K562 (cell line): ENCODE measurements at regions not wholly inside any gene's neighbourhood (a gene's known extent, or its start where the extent isn't known, plus 50 kb on each side); places are given as distances from the start of the nearest gene placed in this dataset.

Experiments
- ATAC-seq: fragments of 200-7000 bp; cut with Tn5 transposase; 3 replicates; pipeline ENCODE4 v1.9.1; 2020; ENCODE audit warnings: moderate library complexity
- BruUV-seq: library from RNA; stranded (reverse); fragments of 400-500 nt; replicated peaks from 2 replicates; lab custom pipeline; 2021; lab: Mats Ljungman, UMichigan
- CTCF ChIA-PET: fragments of 300-600 bp; formaldehyde crosslinking; extraction: SDS; loops from one replicate; lab custom pipeline; 2021; ENCODE audit warnings: low intra/inter-chr PET ratio; lab: Yijun Ruan, JAX
- POLR2A ChIA-PET: fragments of 300-600, 350-650 bp; sonication (Branson Sonifier 250); formaldehyde crosslinking; extraction: SDS; loops from one replicate; lab custom pipeline; 2021; ENCODE audit warnings: antibody characterized with exemption, inconsistent platforms; lab: Yijun Ruan, JAX
- DNase-seq, 4 experiments: peaks; one replicate each; pipeline versions ENCODE4 v3.0.0 to v3.0.0-alpha.2; 2011 to 2018; ENCODE audit warnings: low spot score in 3 of 4, mixed read lengths in 3 of 4; ENCODE audit errors: extremely low read depth in 1 of 4
- FAIRE-seq: peaks from 2 replicates; lab custom pipeline; 2011; peaks lifted over from hg19 to GRCh38; lab: Jason Lieb, UNC
- H2AFZ ChIP-seq: 2 replicates; pipeline ENCODE4 v1.6.0; 2011; ENCODE audit warnings: low read depth, low read length, control low read depth, inconsistent platforms
- H3K27ac ChIP-seq: fragments of 200-600 bp; 3 replicates; pipeline ENCODE4 v1.8.0; 2011; ENCODE audit warnings: low read depth, mild to moderate bottlenecking, control low read depth, inconsistent platforms, low read length, moderate library complexity, mixed read lengths; ENCODE audit errors: extremely low read depth
- H3K27me3 ChIP-seq, 2 experiments: fragments of 300-600 bp in 1 of 2; 2 replicates in 1 of 2; 3 replicates in 1 of 2; pipeline versions ENCODE4 v1.6.0 to v1.8.0; 2011; ENCODE audit warnings: inconsistent platforms in 2 of 2, low read length in 2 of 2, mild to moderate bottlenecking in 1 of 2, mixed read lengths in 1 of 2, moderate library complexity in 1 of 2; ENCODE audit not compliant: control insufficient read depth in 2 of 2, insufficient read depth in 2 of 2
- H3K36me3 ChIP-seq: fragments of 300-600 bp; 3 replicates; pipeline ENCODE4 v1.8.0; 2011; ENCODE audit warnings: mild to moderate bottlenecking, low read length, inconsistent platforms; ENCODE audit not compliant: control insufficient read depth, insufficient read depth
- H3K4me1 ChIP-seq, 2 experiments: fragments of 200-600 bp in 1 of 2; replicated peaks in 1 of 2; 2 replicates in 1 of 2; 3 replicates in 1 of 2; pipeline versions ENCODE4 v1.5.1 to v1.8.0; 2011; ENCODE audit warnings: inconsistent platforms in 2 of 2, low read length in 2 of 2, mild to moderate bottlenecking in 1 of 2, mixed read lengths in 1 of 2, moderate library complexity in 1 of 2; ENCODE audit not compliant: control insufficient read depth in 2 of 2, insufficient read depth in 2 of 2
- H3K4me2 ChIP-seq: 2 replicates; pipeline ENCODE4 v1.6.1; 2011; ENCODE audit warnings: low read length, control low read depth, inconsistent platforms, mixed read lengths; ENCODE audit not compliant: insufficient read depth
- H3K4me3 ChIP-seq: fragments of 200-600 bp; sonication (generic), shearing (Covaris generic); 2 replicates; pipeline ENCODE4 v1.5.1; 2016; ENCODE audit warnings: control low read depth, inconsistent platforms
- H3K79me2 ChIP-seq: fragments of 200-600 bp; 3 replicates; pipeline ENCODE4 v1.8.0; 2011; ENCODE audit warnings: low read length, inconsistent platforms; ENCODE audit not compliant: control insufficient read depth, insufficient read depth
- H3K9ac ChIP-seq, 2 experiments: 2 replicates each; pipeline versions ENCODE4 v1.6.0 to v1.6.1; 2011; ENCODE audit warnings: low read depth in 2 of 2, low read length in 2 of 2, control low read depth in 1 of 2, inconsistent platforms in 1 of 2, mild to moderate bottlenecking in 1 of 2, mixed read lengths in 1 of 2; ENCODE audit not compliant: insufficient read depth in 1 of 2
- H3K9me1 ChIP-seq: one replicate; pipeline ENCODE4 v1.6.0; 2011; ENCODE audit warnings: inconsistent platforms, mild to moderate bottlenecking, low read length, moderate library complexity; ENCODE audit not compliant: control insufficient read depth, insufficient read depth
- H3K9me3 ChIP-seq: replicated peaks from 2 replicates; pipeline ENCODE4 v1.5.1; 2011; ENCODE audit warnings: low read depth, low read length, inconsistent platforms; ENCODE audit not compliant: control insufficient read depth, insufficient read depth
- H4K20me1 ChIP-seq: replicated peaks from 2 replicates; pipeline ENCODE4 v1.6.1; 2011; ENCODE audit warnings: low read length, inconsistent platforms, mixed read lengths; ENCODE audit not compliant: control insufficient read depth, insufficient read depth
- ARNT ChIP-seq, 2 experiments: fragments of 450-650 bp; IDR thresholded peaks; 2 replicates each; pipeline ENCODE4 v1.6.1; 2016; ENCODE audit warnings: mild to moderate bottlenecking in 1 of 2
- CBX5 ChIP-seq: IDR thresholded peaks from 2 replicates; pipeline ENCODE4 v1.6.1; 2014; ENCODE audit warnings: low read depth, borderline replicate concordance
- COPS2 ChIP-seq: fragments of 450-650 bp; conservative IDR thresholded peaks from 2 replicates; pipeline ENCODE4 v1.6.1; 2016; ENCODE audit warnings: mild to moderate bottlenecking, moderate library complexity
- EWSR1 ChIP-seq: fragments of 450-650 bp; IDR thresholded peaks from 2 replicates; pipeline ENCODE4 v1.6.1; 2018; ENCODE audit warnings: borderline replicate concordance, mild to moderate bottlenecking, low read depth, moderate library complexity; ENCODE audit not compliant: partially characterized antibody
- HDAC1 ChIP-seq, 2 experiments: fragments of 450-650 bp; IDR thresholded peaks; 2 replicates each; pipeline ENCODE4 v1.6.1; 2016 to 2017; ENCODE audit warnings: inconsistent platforms in 1 of 2, mild to moderate bottlenecking in 1 of 2, moderate library complexity in 1 of 2
- KDM2B ChIP-seq: fragments of 250-450 bp; sonication (Bioruptor Pico); IDR thresholded peaks from 2 replicates; pipeline ENCODE4 v1.8.0; 2021; ENCODE audit warnings: mild to moderate bottlenecking, moderate library complexity
- SIRT6 ChIP-seq: IDR thresholded peaks from one replicate; pipeline ENCODE4 v1.6.1; 2012; ENCODE audit warnings: low read depth, mild to moderate bottlenecking, control low read depth, inconsistent platforms, low read length, moderate library complexity
- STAG1 ChIP-seq: sonication (generic); formaldehyde crosslinking; IDR thresholded peaks from 2 replicates; pipeline ENCODE4 v1.5.0; 2020; ENCODE audit warnings: missing genetic modification reagents, borderline replicate concordance
- TAF1 ChIP-seq: IDR thresholded peaks from 2 replicates; pipeline ENCODE4 v1.6.1; 2011; ENCODE audit warnings: mild to moderate bottlenecking, low read length, moderate library complexity; ENCODE audit not compliant: insufficient read depth, control insufficient read depth, severe bottlenecking; ENCODE audit errors: extremely low read depth
- THRAP3 ChIP-seq: fragments of 450-650 bp; IDR thresholded peaks from 2 replicates; pipeline ENCODE4 v1.6.1; 2016; ENCODE audit warnings: mild to moderate bottlenecking, inconsistent platforms, borderline replicate concordance
- WHSC1 ChIP-seq: IDR thresholded peaks from one replicate; pipeline ENCODE4 v1.6.1; 2012; ENCODE audit warnings: low read length, control low read depth, inconsistent platforms
- WGBS: fragments of 100-300 bp; shearing (Covaris generic); methylation state at CpG from one replicate; pipeline ENCODE4 v1.1.6; 2016; ENCODE audit warnings: low coverage, mixed read lengths; ENCODE audit not compliant: insufficient coverage; ENCODE audit errors: missing lambda C conversion rate; 5-methylcytosine and 5-hydroxymethylcytosine counted together
- in situ Hi-C: fragments of 300-500 bp; cut with MboI; formaldehyde crosslinking; loops from 4 replicates; pipeline ENCODE4 v1.15.0; 2018; ENCODE audit warnings: inconsistent platforms, mixed read lengths
- intact Hi-C: fragments of 100-400 bp; cut with micrococcal nuclease; formaldehyde crosslinking; loops from 2 replicates; pipeline ENCODE4 v1.14.2; 2022
- TF ChIP-seq, protein P1 (sequence below): IDR thresholded peaks from 2 replicates; pipeline ENCODE4 v1.6.1; 2011; ENCODE audit warnings: borderline replicate concordance, low read depth, mild to moderate bottlenecking, moderate library complexity, low read length; ENCODE audit not compliant: insufficient read depth, poor library complexity, severe bottlenecking
- TF ChIP-seq, protein P2 (sequence below): fragments of 450-650 bp; IDR thresholded peaks from 2 replicates; pipeline ENCODE4 v1.6.1; 2017; ENCODE audit warnings: mild to moderate bottlenecking, moderate library complexity
- TF ChIP-seq, protein P3 (sequence below): fragments of 250-450 bp; sonication (Bioruptor Pico); IDR thresholded peaks from 2 replicates; pipeline ENCODE4 v1.4.0; 2020

DNA sequence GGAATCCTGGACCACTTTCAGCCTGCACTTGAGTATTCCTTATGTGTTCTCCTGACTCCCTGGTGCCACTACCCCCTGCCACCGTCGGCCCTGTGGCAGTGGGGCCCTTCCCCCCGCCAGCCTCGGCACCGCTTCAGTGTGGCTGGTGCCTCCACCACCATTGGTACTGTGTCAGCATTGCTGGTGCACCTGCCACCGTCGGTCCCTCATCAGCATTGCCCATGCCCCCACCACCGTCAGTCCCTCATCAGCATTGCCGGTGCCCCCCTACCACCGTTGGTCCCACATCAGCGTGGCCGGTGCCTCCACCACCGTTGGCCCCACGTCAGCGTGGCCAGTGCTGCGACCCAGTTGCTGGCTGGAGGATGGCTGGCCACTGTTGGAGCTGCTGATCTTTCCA, 228.5 kb downstream of the TM9SF2 start:
- H3K36me3 ChIP-seq: no peaks in the 10 kb centered on the region
- H3K27me3 ChIP-seq: peaks cover 4 to 19% of the 10 kb centered on the region in 2 experiments; a peak in 3 of 5 replicates
- CTCF ChIA-PET: no interaction called here
- POLR2A ChIA-PET: no interaction called here
- ATAC-seq (no peak), DNase-seq (no peak), FAIRE-seq (no peak)
- no peak overlapping the region for H3K9ac ChIP-seq
- no peak overlapping the region for H2AFZ ChIP-seq
- 3% methylated on average over 10 of the region's 16 CpGs for WGBS
- no peaks in the 10 kb centered on the region for H3K79me2 ChIP-seq
- in situ Hi-C loops: no loop called here
- H3K9me3 ChIP-seq: no peaks in the 10 kb centered on the region
- H3K27ac ChIP-seq: no peak overlapping the region
- no TSS peak for BruUV-seq
- no peaks in the 10 kb centered on the region for H3K9me1 ChIP-seq
- H3K4me3 ChIP-seq: no peak overlapping the region
- intact Hi-C loops: no loop called here
- H3K4me1 ChIP-seq: peaks cover 0 to 3% of the 10 kb centered on the region in 2 experiments; a peak in 1 of 5 replicates
- no peaks in the 10 kb centered on the region; the same call in 1 of the 2 replicates for H4K20me1 ChIP-seq
- no peak overlapping the region for H3K4me2 ChIP-seq
- no peak for TF ChIP-seq ARNT (IDR thresholded peaks at IDR 0.05)
- no peak for TF ChIP-seq HDAC1 (IDR thresholded peaks at IDR 0.05)
- no peak for TF ChIP-seq CBX5
- TF ChIP-seq KDM2B (CRISPR knock-in tag): no peak
- no peak for TF ChIP-seq TAF1
- TF ChIP-seq, protein P1, sequence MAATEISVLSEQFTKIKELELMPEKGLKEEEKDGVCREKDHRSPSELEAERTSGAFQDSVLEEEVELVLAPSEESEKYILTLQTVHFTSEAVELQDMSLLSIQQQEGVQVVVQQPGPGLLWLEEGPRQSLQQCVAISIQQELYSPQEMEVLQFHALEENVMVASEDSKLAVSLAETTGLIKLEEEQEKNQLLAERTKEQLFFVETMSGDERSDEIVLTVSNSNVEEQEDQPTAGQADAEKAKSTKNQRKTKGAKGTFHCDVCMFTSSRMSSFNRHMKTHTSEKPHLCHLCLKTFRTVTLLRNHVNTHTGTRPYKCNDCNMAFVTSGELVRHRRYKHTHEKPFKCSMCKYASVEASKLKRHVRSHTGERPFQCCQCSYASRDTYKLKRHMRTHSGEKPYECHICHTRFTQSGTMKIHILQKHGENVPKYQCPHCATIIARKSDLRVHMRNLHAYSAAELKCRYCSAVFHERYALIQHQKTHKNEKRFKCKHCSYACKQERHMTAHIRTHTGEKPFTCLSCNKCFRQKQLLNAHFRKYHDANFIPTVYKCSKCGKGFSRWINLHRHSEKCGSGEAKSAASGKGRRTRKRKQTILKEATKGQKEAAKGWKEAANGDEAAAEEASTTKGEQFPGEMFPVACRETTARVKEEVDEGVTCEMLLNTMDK: no peak
- no peak for TF ChIP-seq SIRT6
- no peak for TF ChIP-seq THRAP3
- TF ChIP-seq EWSR1: no peak
- no peak for TF ChIP-seq COPS2
- TF ChIP-seq, protein P2, sequence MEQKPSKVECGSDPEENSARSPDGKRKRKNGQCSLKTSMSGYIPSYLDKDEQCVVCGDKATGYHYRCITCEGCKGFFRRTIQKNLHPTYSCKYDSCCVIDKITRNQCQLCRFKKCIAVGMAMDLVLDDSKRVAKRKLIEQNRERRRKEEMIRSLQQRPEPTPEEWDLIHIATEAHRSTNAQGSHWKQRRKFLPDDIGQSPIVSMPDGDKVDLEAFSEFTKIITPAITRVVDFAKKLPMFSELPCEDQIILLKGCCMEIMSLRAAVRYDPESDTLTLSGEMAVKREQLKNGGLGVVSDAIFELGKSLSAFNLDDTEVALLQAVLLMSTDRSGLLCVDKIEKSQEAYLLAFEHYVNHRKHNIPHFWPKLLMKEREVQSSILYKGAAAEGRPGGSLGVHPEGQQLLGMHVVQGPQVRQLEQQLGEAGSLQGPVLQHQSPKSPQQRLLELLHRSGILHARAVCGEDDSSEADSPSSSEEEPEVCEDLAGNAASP: no peak
- TF ChIP-seq, protein P3, sequence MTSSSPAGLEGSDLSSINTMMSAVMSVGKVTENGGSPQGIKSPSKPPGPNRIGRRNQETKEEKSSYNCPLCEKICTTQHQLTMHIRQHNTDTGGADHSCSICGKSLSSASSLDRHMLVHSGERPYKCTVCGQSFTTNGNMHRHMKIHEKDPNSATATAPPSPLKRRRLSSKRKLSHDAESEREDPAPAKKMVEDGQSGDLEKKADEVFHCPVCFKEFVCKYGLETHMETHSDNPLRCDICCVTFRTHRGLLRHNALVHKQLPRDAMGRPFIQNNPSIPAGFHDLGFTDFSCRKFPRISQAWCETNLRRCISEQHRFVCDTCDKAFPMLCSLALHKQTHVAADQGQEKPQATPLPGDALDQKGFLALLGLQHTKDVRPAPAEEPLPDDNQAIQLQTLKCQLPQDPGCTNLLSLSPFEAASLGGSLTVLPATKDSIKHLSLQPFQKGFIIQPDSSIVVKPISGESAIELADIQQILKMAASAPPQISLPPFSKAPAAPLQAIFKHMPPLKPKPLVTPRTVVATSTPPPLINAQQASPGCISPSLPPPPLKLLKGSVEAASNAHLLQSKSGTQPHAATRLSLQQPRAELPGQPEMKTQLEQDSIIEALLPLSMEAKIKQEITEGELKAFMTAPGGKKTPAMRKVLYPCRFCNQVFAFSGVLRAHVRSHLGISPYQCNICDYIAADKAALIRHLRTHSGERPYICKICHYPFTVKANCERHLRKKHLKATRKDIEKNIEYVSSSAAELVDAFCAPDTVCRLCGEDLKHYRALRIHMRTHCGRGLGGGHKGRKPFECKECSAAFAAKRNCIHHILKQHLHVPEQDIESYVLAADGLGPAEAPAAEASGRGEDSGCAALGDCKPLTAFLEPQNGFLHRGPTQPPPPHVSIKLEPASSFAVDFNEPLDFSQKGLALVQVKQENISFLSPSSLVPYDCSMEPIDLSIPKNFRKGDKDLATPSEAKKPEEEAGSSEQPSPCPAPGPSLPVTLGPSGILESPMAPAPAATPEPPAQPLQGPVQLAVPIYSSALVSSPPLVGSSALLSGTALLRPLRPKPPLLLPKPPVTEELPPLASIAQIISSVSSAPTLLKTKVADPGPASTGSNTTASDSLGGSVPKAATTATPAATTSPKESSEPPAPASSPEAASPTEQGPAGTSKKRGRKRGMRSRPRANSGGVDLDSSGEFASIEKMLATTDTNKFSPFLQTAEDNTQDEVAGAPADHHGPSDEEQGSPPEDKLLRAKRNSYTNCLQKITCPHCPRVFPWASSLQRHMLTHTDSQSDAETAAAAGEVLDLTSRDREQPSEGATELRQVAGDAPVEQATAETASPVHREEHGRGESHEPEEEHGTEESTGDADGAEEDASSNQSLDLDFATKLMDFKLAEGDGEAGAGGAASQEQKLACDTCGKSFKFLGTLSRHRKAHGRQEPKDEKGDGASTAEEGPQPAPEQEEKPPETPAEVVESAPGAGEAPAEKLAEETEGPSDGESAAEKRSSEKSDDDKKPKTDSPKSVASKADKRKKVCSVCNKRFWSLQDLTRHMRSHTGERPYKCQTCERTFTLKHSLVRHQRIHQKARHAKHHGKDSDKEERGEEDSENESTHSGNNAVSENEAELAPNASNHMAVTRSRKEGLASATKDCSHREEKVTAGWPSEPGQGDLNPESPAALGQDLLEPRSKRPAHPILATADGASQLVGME (CRISPR knock-in tag): no peak
- TF ChIP-seq WHSC1: no peak
- no peak for TF ChIP-seq STAG1
